GM19328 (cell line): ENCODE measurements at regions not wholly inside any gene's neighbourhood (a gene's known extent, or its start where the extent isn't known, plus 50 kb on each side); places are given as distances from the start of the nearest gene placed in this dataset.
"Not testable (repeated sequence)": the region's sequence is repeated elsewhere in the genome, so short reads cannot be mapped to it uniquely, and the experiment has no call there.

Experiments used
- ATAC-seq: cut with Tn5 transposase; IDR thresholded peaks from one replicate; pipeline ENCODE4 v1.9.1; 2021; ENCODE audit warnings: mild to moderate bottlenecking, moderate library complexity; ENCODE audit not compliant: unreplicated experiment

GRCh38 chr11:43165393-43165792 lies 146.4 kb upstream of the API5 start:
- ATAC-seq = not testable (repeated sequence)

GRCh38 chr11:43168241-43168640 lies 143.6 kb upstream of the API5 start:
- ATAC-seq = not testable (repeated sequence)

- ATAC-seq = no peak
Observed at GRCh38 chr11:43172477-43172876, 139.3 kb upstream of the API5 start.

GRCh38 chr11:43177975-43178374 lies 133.8 kb upstream of the API5 start:
- ATAC-seq = no peak

- not testable (repeated sequence) for ATAC-seq
Observed at GRCh38 chr11:43194459-43194858, 117.3 kb upstream of the API5 start.

- no peak for ATAC-seq
Observed at GRCh38 chr11:43197379-43197778, 114.4 kb upstream of the API5 start.

- no peak for ATAC-seq
Observed at GRCh38 chr11:43200031-43200430, 111.8 kb upstream of the API5 start.

- ATAC-seq = no peak
Observed at GRCh38 chr11:43212279-43212678, 99.5 kb upstream of the API5 start.

- ATAC-seq = no peak
Observed at GRCh38 chr11:43214471-43214870, 97.3 kb upstream of the API5 start.

- ATAC-seq = no peak
Observed at GRCh38 chr11:43217849-43218248, 93.9 kb upstream of the API5 start.

GRCh38 chr11:43222215-43222614 lies 89.6 kb upstream of the API5 start:
- ATAC-seq = no peak

GRCh38 chr11:43223026-43223425 lies 88.8 kb upstream of the API5 start:
- no peak for ATAC-seq

- no peak for ATAC-seq
Observed at GRCh38 chr11:43234881-43235280, 76.9 kb upstream of the API5 start.

- ATAC-seq = no peak
Observed at GRCh38 chr11:43238341-43238740, 73.5 kb upstream of the API5 start.

- ATAC-seq = no peak
Observed at GRCh38 chr11:43239791-43240190, 72.0 kb upstream of the API5 start.

GRCh38 chr11:43242401-43242800 lies 69.4 kb upstream of the API5 start:
- no peak for ATAC-seq

- ATAC-seq = no peak
Observed at GRCh38 chr11:43243927-43244326, 67.9 kb upstream of the API5 start.

GRCh38 chr11:43245466-43245865 lies 66.3 kb upstream of the API5 start:
- ATAC-seq = no peak

- no peak for ATAC-seq
Observed at GRCh38 chr11:43250309-43250708, 61.5 kb upstream of the API5 start.

GRCh38 chr11:43261775-43262174 lies 50.0 kb upstream of the API5 start:
- no peak for ATAC-seq
